HG02870 (cell line): ENCODE measurements at regions not wholly inside any gene's neighbourhood (a gene's known extent, or its start where the extent isn't known, plus 50 kb on each side); places are given as distances from the start of the nearest gene placed in this dataset.

ENCODE experiments used
- ATAC-seq: cut with Tn5 transposase; IDR thresholded peaks from one replicate; pipeline ENCODE4 v1.9.1; 2021; ENCODE audit warnings: mild to moderate bottlenecking, moderate library complexity; ENCODE audit not compliant: unreplicated experiment

GRCh38 chr4:1512738-1513660 is 106.8 kb upstream of the NKX1-1 start:
- no peak for ATAC-seq

GRCh38 chr4:1512051-1512737 is 106.0 kb upstream of the NKX1-1 start:
- ATAC-seq = no peak

GRCh38 chr4:1511441-1512041 is 105.3 kb upstream of the NKX1-1 start:
- no peak for ATAC-seq

GRCh38 chr4:1510931-1511330 is 104.7 kb upstream of the NKX1-1 start:
- ATAC-seq = no peak

GRCh38 chr4:1509366-1509765 is 103.1 kb upstream of the NKX1-1 start:
- ATAC-seq = no peak

- ATAC-seq = no peak
Observed at GRCh38 chr4:1508161-1509160, 102.2 kb upstream of the NKX1-1 start.

GRCh38 chr4:1506956-1507721 is 100.9 kb upstream of the NKX1-1 start:
- ATAC-seq = no peak

- ATAC-seq = no peak
Observed at GRCh38 chr4:1505511-1506460, 99.5 kb upstream of the NKX1-1 start.

- no peak for ATAC-seq
Observed at GRCh38 chr4:1504595-1505500, 98.6 kb upstream of the NKX1-1 start.

- no peak for ATAC-seq
Observed at GRCh38 chr4:1503583-1504471, 97.6 kb upstream of the NKX1-1 start.

GRCh38 chr4:1502976-1503375 is 96.7 kb upstream of the NKX1-1 start:
- ATAC-seq = no peak

- no peak for ATAC-seq
Observed at GRCh38 chr4:1502501-1502886, 96.3 kb upstream of the NKX1-1 start.

- ATAC-seq = no peak
Observed at GRCh38 chr4:1501754-1502500, 95.7 kb upstream of the NKX1-1 start.

- no peak for ATAC-seq
Observed at GRCh38 chr4:1500966-1501753, 94.9 kb upstream of the NKX1-1 start.
